ENCODE measurements at regions not wholly inside any gene's neighbourhood (a gene's known extent, or its start where the extent isn't known, plus 50 kb on each side); places are given as distances from the start of the nearest gene placed in this dataset.

GRCh38 chr12:19026034-19026433 lies 103.5 kb upstream of the PLEKHA5 start:
- TF ChIP-seq ARNTL (CRISPR knock-in tag; IDR thresholded peaks at IDR 0.05; ENCODE audit: borderline replicate concordance, low read depth) (no peak), BACH2 (CRISPR knock-in tag; IDR thresholded peaks at IDR 0.05; ENCODE audit: borderline replicate concordance) (no peak), PATZ1 (CRISPR knock-in tag; IDR thresholded peaks at IDR 0.05; ENCODE audit: borderline replicate concordance) (no peak), ZNF8 (CRISPR knock-in tag; IDR thresholded peaks at IDR 0.05) (no peak), CREB5 (CRISPR knock-in tag; IDR thresholded peaks at IDR 0.05; ENCODE audit: low read depth) (no peak), ZNF70 (CRISPR knock-in tag; IDR thresholded peaks at IDR 0.05) (no peak), ZFP30 (CRISPR knock-in tag; IDR thresholded peaks at IDR 0.05) (no peak)
